ENCODE measurements at regions not wholly inside any gene's neighbourhood (a gene's known extent, or its start where the extent isn't known, plus 50 kb on each side); places are given as distances from the start of the nearest gene placed in this dataset.
A peak's percentile ranks its signal among the peaks of the same experiment; 100 is the strongest.

GRCh38 chr9:118918180-118918579 lies 451.1 kb downstream of the BRINP1 start:
- Histone ChIP-seq H3K4me1 (ENCODE audit: insufficient read depth) (no peaks in the 10 kb centered on the region), H3K4me2 (no peak overlapping the region), H2AFZ (no peak overlapping the region), H3K79me2 (replicated peaks; ENCODE audit: insufficient read depth) (no peaks in the 10 kb centered on the region), H3K36me3 (ENCODE audit: insufficient read depth) (no peaks in the 10 kb centered on the region), H3K4me3 (no peak overlapping the region), H3F3A (replicated peaks; ENCODE audit: low read depth) (no peaks in the 10 kb centered on the region), H3K27ac (ENCODE audit: low read depth) (no peak overlapping the region), H3K27me3 (ENCODE audit: insufficient read depth) (no peaks in the 10 kb centered on the region), H4K20me1 (replicated peaks; ENCODE audit: insufficient read depth) (no peaks in the 10 kb centered on the region), H3K9me2 (ENCODE audit: insufficient read depth) (no peaks in the 10 kb centered on the region)
- Mint-ChIP-seq H3K36me3 (ENCODE audit: low read depth) (no peaks in the 10 kb centered on the region), H3K9me3 (no peaks in the 10 kb centered on the region), H3K4me3 (no peak overlapping the region), H3K27me3 (ENCODE audit: insufficient read depth, low read depth, poor library complexity) (no peaks in the 10 kb centered on the region), H3K4me1 (no peaks in the 10 kb centered on the region), H3K27ac (no peak overlapping the region)
- ATAC-seq (no peak), DNase-seq (ENCODE audit: low spot score) (no peak)
- TF ChIP-seq REST (IDR thresholded peaks at IDR 0.05; ENCODE audit: unreplicated experiment) (peak; percentile 40), EZH2 (IDR thresholded peaks at IDR 0.05; ENCODE audit: low read depth, unreplicated experiment) (no peak)

GRCh38 chr9:118928722-118929121 lies 440.5 kb downstream of the BRINP1 start:
- Mint-ChIP-seq H3K27ac (peak overlapping the region; percentile 10; the same call in 1 of the 2 replicates), H3K27me3 (ENCODE audit: insufficient read depth, low read depth, poor library complexity) (no peaks in the 10 kb centered on the region), H3K4me3 (no peak overlapping the region), H3K36me3 (ENCODE audit: low read depth) (no peaks in the 10 kb centered on the region), H3K9me3 (0 out of 3 replicates have a peak, but pooled peaks cover 2% of the 10 kb centered on the region), H3K4me1 (peaks cover 8% of the 10 kb centered on the region; the same call in 2 of the 3 replicates)
- Histone ChIP-seq H3K36me3 (ENCODE audit: insufficient read depth) (no peaks in the 10 kb centered on the region), H3K27ac (ENCODE audit: low read depth) (no peak overlapping the region), H2AFZ (no peak overlapping the region), H3K4me3 (no peak overlapping the region), H3K79me2 (replicated peaks; ENCODE audit: insufficient read depth) (no peaks in the 10 kb centered on the region), H3K9me2 (ENCODE audit: insufficient read depth) (no peaks in the 10 kb centered on the region), H3F3A (replicated peaks; ENCODE audit: low read depth) (no peaks in the 10 kb centered on the region), H3K4me2 (0 out of 2 replicates have a peak overlapping the region, but pooled peaks have one; percentile 28), H4K20me1 (replicated peaks; ENCODE audit: insufficient read depth) (no peaks in the 10 kb centered on the region), H3K27me3 (ENCODE audit: insufficient read depth) (no peaks in the 10 kb centered on the region), H3K4me1 (ENCODE audit: insufficient read depth) (peaks cover 7% of the 10 kb centered on the region; the same call in 1 of the 2 replicates)
- peak; percentile 33 for DNase-seq (ENCODE audit: low spot score)
- ATAC-seq = peak; percentile 66
- TF ChIP-seq ZNF462 (CRISPR knock-in tag; IDR thresholded peaks at IDR 0.05) (peak; percentile 56; the same call in 1 of the 2 replicates), CREB1 (CRISPR knock-in tag; IDR thresholded peaks at IDR 0.05; ENCODE audit: low read depth) (no peak)

Data from GM23338 (cell line).